GM04504 (cell line): ENCODE measurements at regions not wholly inside any gene's neighbourhood (a gene's known extent, or its start where the extent isn't known, plus 50 kb on each side); places are given as distances from the start of the nearest gene placed in this dataset.

Experiments used
- DNase-seq: peaks from one replicate; pipeline ENCODE4 v3.0.0-alpha.2; 2012; ENCODE audit warnings: low read depth

DNA sequence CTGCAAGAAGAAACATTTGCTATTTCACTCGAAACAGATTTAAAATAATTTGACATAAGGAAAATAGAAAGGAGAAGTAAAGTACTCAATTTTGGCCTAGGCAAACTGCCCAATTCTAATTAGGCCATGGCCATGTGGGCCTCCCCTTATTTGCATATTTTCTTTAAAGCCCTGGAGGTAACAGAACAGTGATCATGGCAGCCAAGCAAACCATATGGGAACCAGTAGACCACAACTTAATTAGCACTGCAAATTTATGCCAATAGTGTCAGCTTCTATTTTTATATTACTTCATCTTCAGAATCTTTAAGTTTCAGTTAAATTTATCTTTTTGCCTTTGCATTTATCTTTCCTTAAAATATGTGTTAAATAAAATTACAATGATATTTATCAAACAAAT lies 63.3 kb upstream of the THSD7A start:
- no peak for DNase-seq

DNA sequence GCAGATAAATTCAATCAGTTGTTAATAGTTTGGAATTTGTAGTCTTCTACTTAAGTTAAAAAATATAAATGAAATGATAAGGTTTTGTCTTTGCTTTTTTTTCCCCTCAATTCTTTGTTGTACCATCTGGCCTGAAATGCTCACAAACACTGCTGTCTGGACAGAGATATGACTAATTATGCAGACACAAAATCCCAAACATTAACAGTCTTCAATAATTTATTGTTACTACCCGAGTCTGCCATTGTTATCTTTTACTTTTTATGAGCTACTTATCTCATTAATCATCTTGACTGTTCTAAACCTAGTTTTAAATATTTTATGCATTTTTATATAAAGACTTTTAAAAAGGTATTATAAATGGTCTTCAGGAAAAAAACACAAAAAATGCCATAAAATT lies 64.7 kb upstream of the THSD7A start:
- no peak for DNase-seq

DNA sequence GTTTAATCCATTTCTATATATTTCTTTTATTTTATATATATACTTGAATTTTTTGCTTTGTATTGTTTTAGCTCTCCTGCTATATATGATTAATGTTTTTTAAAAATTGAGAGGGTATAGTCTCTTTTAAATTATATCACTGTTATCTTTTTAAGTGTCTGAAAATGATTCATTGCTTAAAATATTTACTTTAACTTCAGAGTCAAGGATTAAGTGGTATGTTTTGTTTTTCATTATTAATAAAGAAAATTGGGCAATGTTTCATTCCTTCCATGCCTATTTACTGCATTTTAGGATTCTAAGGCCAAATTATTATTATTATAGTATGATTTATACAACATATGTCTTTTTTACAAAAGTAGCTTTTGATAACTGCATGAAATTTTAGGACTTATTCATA lies 67.2 kb upstream of the THSD7A start:
- no peak for DNase-seq

DNA sequence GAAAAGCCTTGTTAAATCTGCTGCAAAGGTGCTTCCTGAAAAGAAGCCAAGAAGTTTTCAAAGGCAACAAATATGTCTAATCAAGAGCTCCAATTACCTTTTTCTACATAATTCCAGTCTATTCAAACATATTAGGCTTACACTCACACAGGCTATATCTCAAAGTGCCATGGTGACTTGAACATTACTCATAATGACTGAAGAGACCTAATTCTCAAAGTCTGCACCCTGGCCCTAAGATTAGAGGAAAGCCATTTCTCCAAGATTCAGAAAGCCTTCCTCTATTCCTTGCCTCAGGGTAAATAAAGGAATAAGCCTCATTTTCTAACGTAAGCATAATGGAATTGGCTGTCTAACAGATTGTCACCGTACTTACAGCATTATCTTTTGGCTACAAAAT lies 78.3 kb upstream of the THSD7A start:
- DNase-seq = no peak

- DNase-seq = no peak
Observed at GRCh38 chr7:11911900-11912299, 79.9 kb upstream of the THSD7A start.

DNA sequence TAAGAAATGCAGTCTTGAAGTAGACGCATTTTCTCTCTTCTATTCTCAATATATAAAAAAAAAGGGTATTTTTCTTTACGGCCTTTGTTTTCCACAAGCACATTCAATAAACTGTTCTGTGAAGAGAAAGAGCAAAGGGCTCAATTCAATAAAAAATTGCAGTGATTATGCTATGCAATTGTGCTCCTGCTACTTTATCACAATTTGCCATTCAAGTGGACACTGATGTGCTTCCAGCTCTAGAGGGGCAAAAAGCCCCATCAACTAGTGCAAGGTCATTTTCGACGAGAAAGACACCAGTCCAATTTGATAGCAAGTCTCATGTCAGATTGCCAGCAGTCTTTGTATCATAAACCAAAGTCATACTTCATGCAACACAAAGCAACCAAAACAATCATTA lies 82.6 kb upstream of the THSD7A start:
- no peak for DNase-seq

- no peak for DNase-seq
Observed at GRCh38 chr7:11923376-11923930, 91.5 kb upstream of the THSD7A start.

DNA sequence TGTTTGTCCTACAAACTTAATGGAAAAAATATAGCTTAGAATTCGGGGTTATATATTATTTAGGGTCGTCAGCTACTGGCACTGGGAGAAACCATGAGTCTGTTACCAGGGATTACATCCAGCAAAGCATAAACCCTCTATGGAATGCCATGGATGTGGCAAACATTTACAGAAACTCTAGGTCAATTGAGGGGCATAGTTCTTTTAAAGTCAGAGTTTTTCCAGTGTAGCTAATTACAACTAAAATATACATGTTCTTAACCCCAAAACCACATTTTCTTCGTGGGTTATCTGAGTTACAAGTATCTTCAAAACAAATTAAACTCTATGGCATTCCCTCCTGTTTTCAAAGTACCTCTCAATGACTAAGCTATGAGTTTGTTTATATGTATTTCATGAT lies 99.3 kb upstream of the THSD7A start:
- no peak for DNase-seq

DNA sequence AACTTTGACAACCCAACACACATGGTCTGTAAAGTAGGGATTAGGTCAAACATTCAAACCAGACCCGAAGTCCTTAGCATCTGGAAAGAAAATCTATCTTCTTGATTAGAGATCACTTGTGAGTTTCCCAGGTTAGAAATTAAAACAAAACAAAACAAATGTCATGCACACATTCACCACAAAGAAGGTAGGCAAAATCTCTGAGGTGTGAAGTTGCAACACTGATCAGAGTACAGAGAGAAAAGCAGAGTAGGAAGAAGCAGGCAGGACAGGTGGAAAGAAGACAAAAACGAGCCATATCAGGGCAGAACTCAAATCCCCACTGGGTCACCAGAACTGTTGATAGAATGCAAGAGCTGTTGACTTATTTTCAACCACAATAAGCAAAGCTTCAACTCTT lies 102.8 kb upstream of the THSD7A start:
- DNase-seq = no peak

DNA sequence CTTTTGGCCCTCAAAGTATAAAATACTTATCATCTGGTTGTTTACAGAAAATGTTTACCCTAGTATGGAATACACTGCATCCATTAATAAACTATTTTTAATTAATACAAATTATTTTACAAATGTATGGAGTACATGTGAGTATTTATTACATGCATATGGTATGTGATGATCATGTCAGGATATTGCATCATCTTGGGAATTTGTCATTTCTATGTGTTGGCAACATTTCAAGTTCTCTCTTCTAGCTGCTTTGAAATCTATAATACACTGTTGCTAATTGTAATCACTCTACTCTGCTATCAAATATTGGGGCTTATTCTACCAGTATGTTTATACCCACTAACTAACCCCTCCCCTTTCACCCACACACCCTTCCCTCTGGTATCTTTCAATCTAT lies 103.9 kb upstream of the THSD7A start:
- no peak for DNase-seq

- DNase-seq = no peak
Observed at GRCh38 chr7:11946794-11947193, 114.8 kb upstream of the THSD7A start.

DNA sequence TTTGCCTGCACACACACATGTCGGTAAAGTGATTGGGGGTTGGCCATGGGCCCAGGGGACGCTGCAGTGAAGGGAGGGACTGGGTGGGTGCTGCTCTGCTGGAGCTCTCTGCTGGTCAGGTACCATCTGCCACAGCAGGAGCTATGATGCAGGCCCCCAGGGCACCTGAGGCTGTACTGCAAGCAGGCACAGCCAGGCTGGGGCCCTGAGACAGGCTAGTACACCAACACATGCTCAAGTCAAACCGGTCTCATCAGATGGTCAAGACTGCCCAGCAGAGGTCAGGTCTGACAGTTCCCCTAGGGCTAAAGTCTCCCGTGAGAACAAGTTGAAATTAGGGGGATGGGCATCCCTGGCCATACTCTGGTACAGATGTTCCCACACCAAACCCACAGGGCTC lies 118.3 kb upstream of the THSD7A start:
- DNase-seq = no peak

DNA sequence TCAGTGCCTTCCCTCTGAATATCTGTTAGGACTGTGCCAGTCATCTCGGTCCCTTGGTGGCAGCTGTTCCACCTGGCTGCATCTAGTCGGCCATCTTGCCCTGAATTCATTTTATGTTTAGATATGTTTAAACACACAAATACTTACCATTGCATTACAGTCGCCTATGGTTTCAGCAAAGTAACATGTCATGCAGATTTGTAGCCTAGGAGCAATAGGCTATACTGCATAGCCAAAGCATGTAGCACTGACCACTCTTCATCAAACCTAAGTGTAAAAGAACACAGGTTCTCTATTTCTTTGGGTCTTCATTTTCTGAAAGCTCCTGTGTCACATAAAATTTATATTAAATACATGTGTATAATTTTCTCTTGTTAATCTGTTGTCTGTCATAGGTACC lies 118.9 kb upstream of the THSD7A start:
- no peak for DNase-seq

GRCh38 chr7:11951909-11952308 lies 119.9 kb upstream of the THSD7A start:
- no peak for DNase-seq

DNA sequence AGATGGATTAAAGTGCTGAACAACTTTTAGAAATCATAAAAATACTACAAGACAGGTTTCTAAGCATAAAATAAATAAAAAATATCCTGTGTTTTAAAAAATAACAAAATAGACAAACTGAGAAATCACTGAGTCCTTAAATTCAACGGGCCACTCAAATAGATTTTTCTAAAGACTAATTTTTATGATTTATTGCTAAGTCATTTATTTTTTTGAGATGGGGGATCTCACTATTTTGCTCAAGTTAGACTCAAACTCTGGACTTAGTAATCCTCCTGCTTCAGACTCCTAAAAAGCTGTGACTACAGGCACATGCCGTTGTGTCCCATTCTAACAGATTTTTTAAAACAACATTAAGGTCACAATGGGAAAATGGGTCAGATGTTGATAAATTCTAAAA lies 121.0 kb upstream of the THSD7A start:
- DNase-seq = no peak

DNA sequence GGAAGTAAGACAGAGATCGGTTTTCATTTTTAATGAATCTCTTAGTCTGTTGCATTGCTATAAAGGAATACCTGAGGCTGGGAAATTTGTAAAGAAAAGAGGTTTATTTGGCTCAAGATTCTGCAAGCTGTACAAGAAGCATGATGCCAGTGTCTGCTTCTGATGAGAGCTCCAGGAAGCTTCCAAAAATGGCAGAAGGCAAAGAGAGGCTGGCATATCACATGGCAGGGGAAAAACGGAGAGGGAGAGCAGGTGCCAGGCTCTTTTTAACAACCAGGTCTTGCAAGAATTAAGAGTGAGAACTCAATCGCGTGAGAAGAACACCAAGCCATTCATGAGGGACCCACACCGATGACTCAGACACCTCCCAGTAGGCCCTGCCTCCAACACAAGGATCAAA lies 125.0 kb upstream of the THSD7A start:
- no peak for DNase-seq

DNA sequence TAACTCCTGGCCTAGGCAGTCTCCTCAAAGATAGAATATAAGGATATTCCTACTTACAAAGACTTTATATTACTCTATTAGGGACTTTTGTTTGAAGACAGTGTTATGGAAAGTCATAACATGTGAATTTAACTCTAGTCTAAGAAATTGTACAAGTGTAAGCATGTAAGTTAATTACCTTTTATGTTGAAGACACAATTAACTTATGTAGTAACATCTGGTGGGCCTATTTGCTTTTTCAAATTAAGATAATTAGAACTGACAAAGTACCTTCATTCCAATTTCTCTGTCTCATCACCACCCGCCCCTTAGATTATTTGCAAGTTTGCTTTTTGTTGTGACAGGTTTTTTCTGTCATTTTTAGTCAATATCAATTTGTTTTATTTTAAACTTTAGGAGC lies 126.0 kb upstream of the THSD7A start:
- no peak for DNase-seq

DNA sequence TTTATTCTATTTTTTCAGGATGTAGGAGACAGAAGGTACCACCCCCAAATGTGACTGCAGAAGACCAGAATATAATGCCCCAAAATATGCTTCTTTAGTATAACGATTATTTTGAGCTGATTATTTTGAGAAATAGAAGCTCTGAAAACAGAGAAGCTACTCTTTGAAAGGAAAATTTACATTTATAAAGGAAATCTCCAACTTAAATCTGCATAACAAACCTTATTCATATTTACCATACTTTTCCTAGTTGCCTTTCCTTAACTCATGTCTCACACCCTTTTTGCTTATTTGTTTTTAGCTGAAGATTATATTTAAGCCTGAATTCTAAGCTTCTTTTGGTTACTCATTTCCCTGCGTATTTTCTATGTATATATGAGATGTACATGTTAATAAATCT lies 127.1 kb upstream of the THSD7A start:
- DNase-seq = no peak

GRCh38 chr7:11960621-11961020 lies 128.6 kb upstream of the THSD7A start:
- no peak for DNase-seq

DNA sequence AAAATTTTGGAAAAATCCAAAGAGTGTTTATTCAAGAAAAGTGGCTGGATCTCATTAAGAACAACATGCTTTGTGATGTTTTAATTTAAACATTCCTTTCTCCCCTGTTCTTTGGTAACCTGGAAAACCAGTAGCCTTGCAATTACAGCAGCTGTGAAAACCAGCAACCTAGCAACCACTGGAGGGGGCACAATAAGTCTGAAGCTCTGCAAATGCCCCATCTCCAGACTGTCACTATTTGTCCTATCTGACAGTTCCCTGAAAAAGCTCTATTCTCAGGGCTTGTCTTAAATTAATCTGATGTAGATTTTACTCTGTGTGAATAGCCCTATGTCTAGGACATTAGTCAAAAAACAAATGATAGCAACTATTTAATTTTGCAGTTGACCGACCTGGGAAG lies 137.6 kb upstream of the THSD7A start:
- DNase-seq = no peak

GRCh38 chr7:11970132-11970531 lies 138.1 kb upstream of the THSD7A start:
- no peak for DNase-seq

GRCh38 chr7:11985376-11985775 lies 153.4 kb upstream of the THSD7A start:
- DNase-seq = no peak

DNA sequence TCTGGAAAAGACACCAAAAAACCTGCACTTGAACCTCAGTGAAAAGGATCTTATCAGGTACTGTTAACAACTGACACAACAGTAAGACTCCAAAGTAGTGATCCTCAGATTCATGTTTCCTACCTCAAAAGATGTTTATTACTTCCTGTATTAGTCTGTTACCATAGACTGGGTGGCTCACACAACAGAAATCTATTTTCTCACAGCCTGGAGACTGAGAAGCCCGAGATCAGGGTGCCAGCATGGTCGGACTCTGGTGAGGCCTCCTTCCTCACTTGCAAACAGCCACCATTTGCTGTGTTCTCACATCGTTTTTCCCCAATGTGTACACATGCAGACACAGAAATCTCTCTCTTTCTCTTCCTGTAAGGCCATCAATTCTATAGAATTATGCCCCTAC lies 154.0 kb upstream of the THSD7A start:
- no peak for DNase-seq

DNA sequence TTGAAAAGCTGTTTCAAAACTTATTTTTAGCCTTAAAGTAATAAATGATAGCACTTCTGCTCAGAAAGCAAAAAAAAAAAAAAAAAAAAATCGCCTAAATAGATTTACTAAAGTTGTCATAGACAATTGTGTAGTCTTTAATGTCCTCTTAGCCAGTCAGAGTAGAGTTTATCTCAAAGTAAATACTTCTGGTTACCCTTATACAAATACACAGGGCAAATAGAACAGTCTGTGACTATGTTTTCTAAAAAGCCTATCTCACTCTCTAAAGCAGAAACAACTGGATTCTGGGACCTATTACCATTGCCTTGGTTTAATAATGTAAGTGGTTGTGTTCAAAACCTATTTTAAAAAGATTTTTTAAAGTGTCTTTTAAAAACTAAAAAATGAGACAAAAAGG lies 156.2 kb upstream of the THSD7A start:
- DNase-seq = no peak

DNA sequence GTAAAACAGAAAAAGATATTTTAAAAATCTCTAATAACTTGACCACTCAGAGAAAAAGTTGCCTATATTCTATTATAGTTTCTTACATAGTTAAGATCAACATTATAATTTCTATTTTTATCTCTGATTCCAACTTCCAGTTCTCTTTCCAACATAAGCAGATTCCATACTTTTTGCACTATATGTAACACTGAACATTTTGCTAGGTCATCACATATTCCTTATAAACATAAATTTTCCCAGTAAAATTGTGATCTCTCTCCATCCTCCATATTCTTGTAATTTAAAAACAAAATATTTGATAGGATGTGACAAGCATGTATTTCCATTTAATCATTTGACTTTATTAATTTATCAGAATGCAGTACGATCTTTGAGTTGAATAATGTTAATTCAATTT lies 170.4 kb upstream of the THSD7A start:
- no peak for DNase-seq
